Adrenal gland (tissue), 5 donors: ENCODE measurements at regions not wholly inside any gene's neighbourhood (a gene's known extent, or its start where the extent isn't known, plus 50 kb on each side); places are given as distances from the start of the nearest gene placed in this dataset.

Experiments
- CTCF ChIP-seq, 6 experiments: fragments of 450-650 bp in 4 of 6; fragments of 200-600 bp in 2 of 6; sonication (generic) in 1 of 6; IDR thresholded peaks; 1 replicate in 5 of 6; 2 replicates in 1 of 6; pipeline versions ENCODE4 v1.5.1 to v1.8.0; 2016 to 2021; ENCODE audit warnings: antibody characterized with exemption in 6 of 6, mild to moderate bottlenecking in 2 of 6, moderate library complexity in 1 of 6
- POLR2A ChIP-seq, 2 donors: fragments of 450-650 bp; IDR thresholded peaks; one replicate each; pipeline ENCODE4 v1.6.1; 2017; ENCODE audit warnings: antibody characterized with exemption in 2 of 2, mild to moderate bottlenecking in 2 of 2, moderate library complexity in 1 of 2
- donor health status: DM: no; HTN: no; CAD: no.

DNA sequence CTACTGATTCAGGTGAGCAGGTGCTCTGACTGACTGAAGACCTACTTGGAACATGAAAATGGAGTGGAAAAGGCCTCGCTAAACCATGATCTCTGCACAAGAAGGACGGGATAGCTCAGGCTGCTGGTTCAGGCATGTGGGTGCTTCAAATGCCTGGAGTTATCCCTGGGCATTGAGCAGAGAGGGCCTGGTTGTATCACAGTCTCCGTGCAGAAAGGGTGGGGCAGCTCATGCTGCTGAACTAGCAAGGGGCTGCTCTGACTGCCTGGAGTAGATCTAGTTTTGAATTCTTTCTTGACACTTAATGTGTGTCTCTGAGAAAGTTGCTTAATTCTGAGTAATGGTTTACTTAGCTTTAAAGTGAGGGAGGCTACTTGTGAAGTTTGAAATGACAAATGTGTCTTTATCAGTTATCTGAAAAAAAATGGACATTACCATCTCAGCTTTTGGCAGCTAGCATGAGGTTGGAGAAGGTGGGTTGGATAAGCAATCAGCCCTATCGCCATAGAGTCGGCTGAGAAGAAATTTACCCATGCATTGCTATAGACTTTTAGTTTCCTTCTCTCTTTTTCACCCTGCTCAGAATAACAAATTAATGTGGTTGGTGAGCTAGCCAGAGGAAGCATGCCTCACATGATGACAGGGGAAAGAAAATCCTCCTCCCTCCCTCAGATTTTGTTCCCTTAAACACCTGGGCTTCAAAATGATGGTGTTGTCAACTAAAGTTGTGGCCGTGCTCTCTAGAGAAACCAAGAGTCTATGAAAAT, 832.4 kb downstream of the STIM2 start:
- no peak for TF ChIP-seq CTCF (IDR thresholded peaks at IDR 0.05)
- no peak for TF ChIP-seq POLR2A (IDR thresholded peaks at IDR 0.05)
